ENCODE measurements at regions not wholly inside any gene's neighbourhood (a gene's known extent, or its start where the extent isn't known, plus 50 kb on each side); places are given as distances from the start of the nearest gene placed in this dataset.

- DNase-seq (ENCODE audit: low read depth, low spot score) = no peak
- TF ChIP-seq EZH2 (IDR thresholded peaks at IDR 0.05) = no peak
- TF ChIP-seq POLR2AphosphoS5 (IDR thresholded peaks at IDR 0.05; ENCODE audit: borderline replicate concordance, low read depth, low read length) = no peak
- no peak for TF ChIP-seq FOXP2 (optimal IDR thresholded peaks at IDR 0.05; ENCODE audit: control extremely low read depth, extremely low read length, insufficient read depth)
- peaks cover 9% of the 10 kb centered on the region; the same call in 1 of the 2 replicates for H3K9me3 ChIP-seq (ENCODE audit: low read depth, low read length)
- H3K4me3 ChIP-seq = no peak overlapping the region
- no peak overlapping the region for H3K27ac ChIP-seq
- H3K36me3 ChIP-seq (ENCODE audit: insufficient read depth, low read length) = no peaks in the 10 kb centered on the region
- no peak overlapping the region for H3K9ac ChIP-seq (ENCODE audit: insufficient read length)
Observed at GRCh38 chr5:75002271-75002670, 50.1 kb downstream of the GCNT4 start.

GRCh38 chr5:74995926-74996325, 56.4 kb downstream of the GCNT4 start:
- no peaks in the 10 kb centered on the region for H3K9me3 ChIP-seq (ENCODE audit: low read depth, low read length)
- no peak overlapping the region for H3K9ac ChIP-seq (ENCODE audit: insufficient read length)
- TF ChIP-seq EZH2 (IDR thresholded peaks at IDR 0.05) = no peak
- no peak for TF ChIP-seq POLR2AphosphoS5 (IDR thresholded peaks at IDR 0.05; ENCODE audit: borderline replicate concordance, low read depth, low read length)
- no peak for TF ChIP-seq FOXP2 (optimal IDR thresholded peaks at IDR 0.05; ENCODE audit: control extremely low read depth, extremely low read length, insufficient read depth)
- no peaks in the 10 kb centered on the region for H3K36me3 ChIP-seq (ENCODE audit: insufficient read depth, low read length)
- DNase-seq (ENCODE audit: low read depth, low spot score) = no peak
- H3K4me3 ChIP-seq = no peak overlapping the region
- no peak overlapping the region for H3K27ac ChIP-seq

GRCh38 chr5:74994826-74995225, 57.5 kb downstream of the GCNT4 start:
- Histone ChIP-seq H3K27ac (no peak overlapping the region), H3K4me3 (no peak overlapping the region), H3K36me3 (ENCODE audit: insufficient read depth, low read length) (no peaks in the 10 kb centered on the region), H3K9me3 (ENCODE audit: low read depth, low read length) (no peaks in the 10 kb centered on the region), H3K9ac (ENCODE audit: insufficient read length) (no peak overlapping the region)
- TF ChIP-seq FOXP2 (optimal IDR thresholded peaks at IDR 0.05; ENCODE audit: control extremely low read depth, extremely low read length, insufficient read depth) = no peak
- TF ChIP-seq EZH2 (IDR thresholded peaks at IDR 0.05) = no peak
- no peak for TF ChIP-seq POLR2AphosphoS5 (IDR thresholded peaks at IDR 0.05; ENCODE audit: borderline replicate concordance, low read depth, low read length)
- DNase-seq (ENCODE audit: low read depth, low spot score) = no peak

GRCh38 chr5:74993743-74994142, 58.6 kb downstream of the GCNT4 start:
- no peak overlapping the region for H3K27ac ChIP-seq
- no peak for DNase-seq (ENCODE audit: low read depth, low spot score)
- no peak overlapping the region for H3K9ac ChIP-seq (ENCODE audit: insufficient read length)
- H3K9me3 ChIP-seq (ENCODE audit: low read depth, low read length) = no peaks in the 10 kb centered on the region
- H3K4me3 ChIP-seq = no peak overlapping the region
- TF ChIP-seq POLR2AphosphoS5 (IDR thresholded peaks at IDR 0.05; ENCODE audit: borderline replicate concordance, low read depth, low read length) (no peak), EZH2 (IDR thresholded peaks at IDR 0.05) (no peak), FOXP2 (optimal IDR thresholded peaks at IDR 0.05; ENCODE audit: control extremely low read depth, extremely low read length, insufficient read depth) (no peak)
- H3K36me3 ChIP-seq (ENCODE audit: insufficient read depth, low read length) = no peaks in the 10 kb centered on the region

GRCh38 chr5:74992791-74993190, 59.6 kb downstream of the GCNT4 start:
- no peak for DNase-seq (ENCODE audit: low read depth, low spot score)
- Histone ChIP-seq H3K9ac (ENCODE audit: insufficient read length) (no peak overlapping the region), H3K4me3 (no peak overlapping the region), H3K27ac (no peak overlapping the region), H3K9me3 (ENCODE audit: low read depth, low read length) (no peaks in the 10 kb centered on the region), H3K36me3 (ENCODE audit: insufficient read depth, low read length) (no peaks in the 10 kb centered on the region)
- no peak for TF ChIP-seq POLR2AphosphoS5 (IDR thresholded peaks at IDR 0.05; ENCODE audit: borderline replicate concordance, low read depth, low read length)
- TF ChIP-seq FOXP2 (optimal IDR thresholded peaks at IDR 0.05; ENCODE audit: control extremely low read depth, extremely low read length, insufficient read depth) = no peak
- no peak for TF ChIP-seq EZH2 (IDR thresholded peaks at IDR 0.05)

GRCh38 chr5:74991522-74991921, 60.8 kb downstream of the GCNT4 start:
- no peak for DNase-seq (ENCODE audit: low read depth, low spot score)
- Histone ChIP-seq H3K9ac (ENCODE audit: insufficient read length) (no peak overlapping the region), H3K27ac (no peak overlapping the region), H3K4me3 (no peak overlapping the region), H3K9me3 (ENCODE audit: low read depth, low read length) (no peaks in the 10 kb centered on the region), H3K36me3 (ENCODE audit: insufficient read depth, low read length) (no peaks in the 10 kb centered on the region)
- TF ChIP-seq EZH2 (IDR thresholded peaks at IDR 0.05) (no peak), FOXP2 (optimal IDR thresholded peaks at IDR 0.05; ENCODE audit: control extremely low read depth, extremely low read length, insufficient read depth) (no peak), POLR2AphosphoS5 (IDR thresholded peaks at IDR 0.05; ENCODE audit: borderline replicate concordance, low read depth, low read length) (no peak)

GRCh38 chr5:74990194-74990593, 62.2 kb downstream of the GCNT4 start:
- Histone ChIP-seq H3K4me3 (no peak overlapping the region), H3K27ac (no peak overlapping the region), H3K9ac (ENCODE audit: insufficient read length) (no peak overlapping the region), H3K9me3 (ENCODE audit: low read depth, low read length) (no peaks in the 10 kb centered on the region), H3K36me3 (ENCODE audit: insufficient read depth, low read length) (no peaks in the 10 kb centered on the region)
- DNase-seq (ENCODE audit: low read depth, low spot score) = no peak
- TF ChIP-seq POLR2AphosphoS5 (IDR thresholded peaks at IDR 0.05; ENCODE audit: borderline replicate concordance, low read depth, low read length) (no peak), FOXP2 (optimal IDR thresholded peaks at IDR 0.05; ENCODE audit: control extremely low read depth, extremely low read length, insufficient read depth) (no peak), EZH2 (IDR thresholded peaks at IDR 0.05) (no peak)

- no peaks in the 10 kb centered on the region for H3K36me3 ChIP-seq (ENCODE audit: insufficient read depth, low read length)
- no peak overlapping the region for H3K4me3 ChIP-seq
- DNase-seq (ENCODE audit: low read depth, low spot score) = no peak
- no peaks in the 10 kb centered on the region for H3K9me3 ChIP-seq (ENCODE audit: low read depth, low read length)
- no peak for TF ChIP-seq EZH2 (IDR thresholded peaks at IDR 0.05)
- TF ChIP-seq FOXP2 (optimal IDR thresholded peaks at IDR 0.05; ENCODE audit: control extremely low read depth, extremely low read length, insufficient read depth) = no peak
- no peak for TF ChIP-seq POLR2AphosphoS5 (IDR thresholded peaks at IDR 0.05; ENCODE audit: borderline replicate concordance, low read depth, low read length)
- no peak overlapping the region for H3K27ac ChIP-seq
- H3K9ac ChIP-seq (ENCODE audit: insufficient read length) = no peak overlapping the region
Observed at GRCh38 chr5:74988273-74988983, 63.9 kb downstream of the GCNT4 start.

- Histone ChIP-seq H3K9me3 (ENCODE audit: low read depth, low read length) (no peaks in the 10 kb centered on the region), H3K9ac (ENCODE audit: insufficient read length) (no peak overlapping the region), H3K27ac (no peak overlapping the region), H3K4me3 (no peak overlapping the region), H3K36me3 (ENCODE audit: insufficient read depth, low read length) (no peaks in the 10 kb centered on the region)
- DNase-seq (ENCODE audit: low read depth, low spot score) = no peak
- no peak for TF ChIP-seq POLR2AphosphoS5 (IDR thresholded peaks at IDR 0.05; ENCODE audit: borderline replicate concordance, low read depth, low read length)
- TF ChIP-seq FOXP2 (optimal IDR thresholded peaks at IDR 0.05; ENCODE audit: control extremely low read depth, extremely low read length, insufficient read depth) = no peak
- TF ChIP-seq EZH2 (IDR thresholded peaks at IDR 0.05) = no peak
Observed at GRCh38 chr5:74978345-74978744, 74.0 kb downstream of the GCNT4 start.

All from SK-N-MC (cell line).